ENCODE measurements at regions not wholly inside any gene's neighbourhood (a gene's known extent, or its start where the extent isn't known, plus 50 kb on each side); places are given as distances from the start of the nearest gene placed in this dataset.

DNA sequence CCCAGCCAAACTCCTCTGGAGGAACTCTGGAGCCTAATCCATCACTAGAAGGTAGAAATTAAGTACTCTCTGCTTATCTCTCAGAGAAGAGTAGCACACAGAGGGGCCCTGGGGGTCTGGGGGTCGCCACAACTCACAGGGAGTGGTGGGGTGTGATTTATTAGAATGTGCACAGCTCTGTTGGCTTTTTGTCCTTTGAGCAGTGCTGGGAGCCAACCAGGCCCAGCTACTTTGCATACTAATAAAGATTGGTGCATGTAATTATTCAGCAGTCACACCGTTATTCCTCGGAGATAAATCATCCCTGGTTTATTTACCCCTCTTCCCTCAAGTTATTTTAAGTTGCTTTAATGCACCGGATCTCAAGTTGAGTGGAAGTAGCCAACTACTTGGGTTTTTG is 606.7 kb upstream of the EEF2KMT start:
- DNase-seq: no peak

DNA sequence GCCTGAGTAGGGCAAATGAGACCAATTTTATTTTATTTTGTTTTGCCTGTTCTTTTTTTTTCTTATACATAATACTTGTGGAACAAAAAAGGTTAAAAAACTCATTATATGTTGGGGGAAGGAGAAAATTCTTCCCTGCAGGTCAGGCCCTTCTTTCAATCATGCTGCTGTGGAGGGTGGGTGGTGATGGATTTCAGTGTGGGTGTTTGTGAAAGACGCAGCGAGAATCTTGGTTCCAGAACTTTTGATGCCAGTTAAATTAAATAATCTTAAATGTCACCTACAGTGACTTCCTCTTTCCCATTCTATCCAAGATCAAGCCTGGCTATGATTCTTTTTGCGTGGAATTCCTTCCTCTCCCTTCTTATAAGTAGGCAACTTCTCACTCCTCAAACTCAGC is 595.8 kb upstream of the EEF2KMT start:
- no peak for DNase-seq

DNA sequence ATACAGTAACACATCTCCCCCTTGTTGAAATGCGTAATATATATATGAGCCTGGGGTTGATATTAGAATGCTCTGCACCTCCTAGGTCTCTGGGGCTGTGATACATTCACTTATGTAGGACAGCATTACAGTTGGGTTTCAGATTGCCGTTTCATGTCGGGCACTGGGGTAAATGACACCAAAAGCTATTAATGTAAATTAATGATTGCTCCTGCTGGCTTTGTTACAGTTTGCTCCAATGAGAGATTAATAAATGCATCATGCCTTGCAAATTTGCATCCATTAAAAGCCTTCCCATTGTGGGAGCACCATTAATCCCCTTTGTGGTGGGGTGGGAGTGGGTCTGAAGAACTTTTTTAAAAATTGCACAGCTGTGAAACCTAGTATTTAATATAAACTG is 584.4 kb upstream of the EEF2KMT start:
- no peak for DNase-seq

DNA sequence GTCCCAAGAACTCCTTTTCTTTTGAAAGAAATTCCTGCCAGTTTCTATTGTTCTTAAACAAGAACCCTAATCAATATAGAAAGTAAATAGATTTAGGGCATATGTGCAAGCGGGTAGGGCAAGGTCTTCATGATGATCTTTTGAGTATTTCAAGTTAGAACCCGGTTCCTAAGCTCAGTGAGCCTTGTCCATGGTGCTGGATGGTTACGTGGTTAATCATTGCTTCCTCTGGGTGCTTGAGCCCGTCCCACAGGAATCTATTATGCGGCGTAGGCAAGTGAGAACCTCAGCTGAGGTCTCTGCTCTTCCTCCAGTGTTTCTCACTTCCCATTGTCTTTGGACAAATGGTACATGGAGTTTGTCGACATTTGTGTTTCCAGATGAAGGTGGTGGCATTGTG is 580.8 kb upstream of the EEF2KMT start:
- no peak for DNase-seq

DNA sequence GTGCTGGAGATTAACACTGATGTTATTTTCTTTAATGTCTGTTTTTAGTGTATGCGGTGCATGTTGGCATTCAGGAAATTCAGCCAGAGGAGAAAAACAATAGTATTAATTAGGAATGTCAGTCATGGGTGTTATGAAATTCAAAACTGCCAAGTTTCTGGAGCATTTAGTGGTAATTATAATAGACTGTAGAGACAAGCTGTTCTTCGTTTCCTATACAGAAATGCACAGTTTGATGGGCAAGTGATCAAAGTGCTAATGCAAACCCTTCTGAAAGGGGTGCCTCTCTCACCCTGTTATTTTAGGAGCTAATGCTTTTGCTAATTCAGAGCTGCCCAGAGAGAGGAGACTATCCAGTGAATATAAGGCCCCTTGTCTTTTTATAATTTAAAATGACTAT is 573.8 kb upstream of the EEF2KMT start:
- no peak for DNase-seq

DNA sequence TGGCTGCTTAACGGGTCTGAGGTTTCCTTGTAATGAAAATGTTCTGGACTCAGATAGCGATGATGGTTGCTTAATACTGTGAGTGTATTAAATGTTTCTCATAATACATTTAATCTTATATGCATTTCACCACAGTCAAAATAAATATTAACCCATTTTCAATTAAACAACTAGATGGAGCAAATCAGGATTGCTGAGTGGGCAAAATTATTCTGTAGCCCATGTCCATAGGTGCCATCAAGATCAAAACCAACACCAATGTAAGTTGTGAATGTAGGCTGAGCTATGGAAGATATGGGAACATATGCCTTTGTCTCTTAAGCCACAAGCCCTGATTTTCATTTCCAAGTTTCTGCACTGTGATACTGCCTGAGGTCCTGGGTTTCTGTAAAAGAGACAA is 572.6 kb upstream of the EEF2KMT start:
- no peak for DNase-seq

DNA sequence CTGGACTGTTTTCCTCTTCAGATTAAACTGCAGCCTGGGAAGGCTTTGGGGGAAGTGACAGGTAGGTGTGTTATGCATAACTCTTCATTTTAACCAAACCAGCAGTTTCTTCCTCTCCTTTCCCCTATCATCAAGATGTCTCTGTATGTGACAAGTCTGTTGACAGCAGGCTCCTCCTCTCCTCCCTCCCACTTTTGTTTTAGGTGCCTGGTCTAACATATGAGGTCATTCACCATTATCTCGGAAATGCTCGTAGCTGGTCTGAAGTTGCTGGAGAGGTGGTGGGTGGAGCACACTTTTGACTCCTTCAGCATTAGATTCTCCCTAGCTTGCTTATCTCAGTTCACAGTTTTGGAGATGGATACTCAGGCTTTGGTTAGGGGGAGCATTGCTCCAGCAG is 571.0 kb upstream of the EEF2KMT start:
- no peak for DNase-seq

DNA sequence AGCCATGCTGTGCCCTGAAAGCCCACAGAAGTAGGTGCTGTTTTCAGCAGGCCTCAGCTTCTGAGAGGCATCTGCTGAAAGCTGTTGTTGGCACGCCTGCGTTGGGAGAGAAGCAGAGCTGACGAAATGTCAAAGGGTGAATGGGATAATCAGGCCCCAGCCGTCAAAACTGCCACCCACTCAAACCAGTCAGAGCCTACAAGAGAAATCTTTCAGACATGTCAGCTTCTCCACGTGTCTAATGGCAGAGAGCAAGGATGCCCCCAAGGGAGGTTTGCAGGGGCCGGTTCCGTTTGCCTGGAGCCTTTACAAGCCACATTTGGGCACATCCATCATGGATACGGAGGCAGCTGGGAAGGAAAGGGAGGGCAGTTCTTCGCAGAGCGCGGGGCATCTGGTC is 568.2 kb upstream of the EEF2KMT start:
- no peak for DNase-seq

DNA sequence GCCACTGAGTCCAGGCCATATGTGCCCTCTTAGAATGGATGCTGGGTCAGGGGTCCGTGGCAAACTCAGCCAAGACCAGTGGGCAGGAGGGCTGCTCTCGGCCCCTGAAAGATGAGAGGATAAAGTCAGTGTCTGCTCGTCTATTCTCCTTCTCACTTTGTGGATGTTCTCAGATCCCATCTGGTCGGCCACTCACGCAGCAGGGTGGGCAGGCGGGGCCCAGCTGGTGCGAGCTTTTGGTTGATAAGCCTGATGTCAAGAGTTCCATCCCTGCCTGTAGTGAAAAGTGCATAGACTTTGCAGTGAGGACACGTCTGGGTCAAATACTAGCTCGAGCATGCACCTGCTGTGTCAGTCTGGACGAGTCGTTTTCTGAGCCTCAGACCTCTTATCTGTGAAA is 556.2 kb upstream of the EEF2KMT start:
- DNase-seq: no peak

DNA sequence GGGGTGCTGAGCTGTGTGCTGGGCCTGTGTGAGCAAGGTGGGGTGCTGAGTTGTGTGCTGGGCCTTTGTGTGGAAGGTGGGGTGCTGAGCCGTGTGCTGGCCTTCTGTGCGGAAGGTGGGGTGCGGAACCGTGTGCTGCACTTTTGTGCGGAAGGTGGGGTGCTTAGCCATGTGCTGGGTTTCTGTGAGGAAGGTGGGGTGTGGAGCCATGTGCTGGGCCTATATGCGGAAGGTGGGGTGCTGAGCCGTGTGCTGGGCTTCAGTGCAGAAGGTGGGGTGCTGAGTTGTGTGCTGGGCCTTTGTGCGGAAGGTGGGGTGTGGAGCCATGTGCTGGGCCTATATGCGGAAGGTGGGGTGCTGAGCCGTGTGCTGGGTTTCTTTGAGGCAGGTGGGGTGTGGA is 555.4 kb upstream of the EEF2KMT start:
- DNase-seq: no peak

DNA sequence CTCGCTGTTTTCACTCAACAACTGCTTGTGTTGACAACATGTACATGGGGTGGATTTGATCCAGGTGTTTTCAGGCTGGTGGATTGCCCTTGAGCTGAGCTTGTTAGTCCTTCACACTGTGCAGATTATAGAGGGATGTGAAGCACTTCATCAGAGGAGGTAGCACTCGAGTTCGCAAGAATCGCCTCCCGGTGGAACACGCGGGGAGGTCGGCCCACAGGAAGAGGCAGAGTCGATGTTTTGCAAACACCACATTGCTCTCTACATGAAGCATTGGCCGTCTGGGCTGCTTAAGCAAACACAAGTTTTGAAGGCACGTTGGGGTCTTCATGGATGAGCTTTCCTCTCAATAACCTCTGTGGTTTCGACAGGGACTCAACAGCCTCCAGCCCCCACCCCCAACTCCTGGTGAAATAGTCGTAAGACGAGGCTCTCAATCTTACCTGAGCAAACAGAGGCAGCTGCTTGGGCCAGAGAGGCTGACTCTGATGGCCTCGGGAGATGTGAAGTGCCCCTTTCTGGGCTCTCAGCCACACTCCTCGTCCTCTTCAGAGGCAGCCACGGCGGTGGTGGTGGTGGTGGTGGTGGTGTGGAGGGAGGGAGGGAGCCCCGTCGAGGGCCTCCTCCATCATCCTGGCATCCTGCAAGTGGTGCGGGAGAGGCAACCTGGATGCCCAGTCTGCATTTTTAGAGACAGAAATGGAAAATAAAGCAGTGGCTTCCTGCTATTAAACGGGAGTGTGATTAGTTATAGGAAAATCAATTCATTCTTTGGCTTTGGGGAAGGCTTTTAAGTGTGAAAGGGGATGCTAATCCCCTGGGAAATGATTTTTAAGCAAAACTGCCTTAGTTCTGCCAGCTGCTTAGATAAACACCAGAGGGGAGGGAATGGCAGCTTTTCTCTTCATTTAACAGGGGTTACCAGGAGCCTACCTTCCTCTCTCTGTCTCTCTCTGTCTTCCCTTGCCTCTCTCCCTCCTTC is 552.5 kb upstream of the EEF2KMT start:
- no peak for DNase-seq

DNA sequence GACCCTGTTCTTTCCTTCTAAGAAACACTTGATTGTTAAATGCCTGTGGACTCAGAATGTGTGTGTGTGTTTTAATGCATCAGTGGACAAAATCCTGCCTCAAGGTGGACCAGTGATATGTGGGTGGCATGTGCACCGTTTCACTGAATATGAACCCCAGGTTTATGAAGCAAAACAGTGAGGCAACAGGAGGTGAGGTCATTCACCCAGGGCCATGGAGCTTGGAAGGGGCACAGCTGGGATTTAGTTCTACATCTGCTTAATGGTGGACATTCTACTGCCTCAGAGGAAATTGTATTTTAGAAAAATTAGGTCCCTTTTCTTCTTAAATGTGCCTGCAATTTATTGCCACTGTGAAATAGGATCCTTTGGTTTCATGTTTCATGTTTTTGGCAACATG is 549.5 kb upstream of the EEF2KMT start:
- DNase-seq: no peak

DNA sequence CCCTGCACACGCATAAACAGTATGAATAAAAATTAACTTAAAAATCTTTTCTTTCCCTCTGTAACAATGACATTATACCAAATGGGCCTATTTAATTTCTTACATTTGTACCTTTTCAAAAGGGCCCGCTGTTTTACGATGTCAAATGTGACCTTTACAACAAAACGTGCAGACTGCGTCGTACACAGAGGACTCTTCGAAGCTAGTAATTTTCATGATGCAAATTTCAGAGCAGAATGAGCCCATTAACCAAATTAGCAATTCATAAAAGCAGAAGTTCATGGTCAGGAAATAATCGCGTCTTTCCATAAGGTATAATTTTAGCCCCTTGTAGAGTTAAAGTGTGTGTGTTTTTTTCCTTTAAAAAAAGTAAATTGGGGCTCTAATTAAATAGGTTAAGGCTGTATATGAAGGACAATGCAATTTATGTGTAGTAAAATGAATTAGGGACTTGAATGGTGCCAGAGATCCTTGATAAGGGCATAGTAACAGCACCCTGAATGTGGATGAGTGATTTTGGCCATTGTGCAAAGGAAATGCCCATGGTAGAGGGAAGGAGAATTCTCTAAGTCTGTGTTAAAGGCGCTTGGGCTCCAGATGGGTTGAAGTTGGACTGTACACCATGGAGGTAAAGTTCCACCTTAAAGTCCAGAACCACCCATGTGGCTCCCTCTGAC is 546.4 kb upstream of the EEF2KMT start:
- no peak for DNase-seq

DNA sequence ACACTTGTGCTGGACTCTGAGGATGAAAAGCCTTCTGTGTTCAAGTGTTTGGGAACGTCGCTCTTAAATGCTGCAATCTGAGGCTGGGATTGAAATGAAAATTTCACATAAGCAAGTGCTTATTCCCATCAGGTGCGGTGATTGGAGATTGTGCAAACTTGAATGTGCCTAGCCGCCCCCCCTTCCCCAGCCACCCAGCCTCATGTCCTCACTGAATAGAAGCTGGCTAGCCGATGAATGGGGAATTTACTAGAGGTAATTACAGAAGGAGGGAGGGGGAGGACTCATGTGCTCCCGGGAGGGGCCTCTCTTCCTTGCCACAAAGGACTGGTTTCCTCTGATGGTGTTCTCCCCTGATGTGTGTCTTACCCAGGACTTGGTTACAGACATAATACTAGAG is 544.8 kb upstream of the EEF2KMT start:
- DNase-seq: no peak

DNA sequence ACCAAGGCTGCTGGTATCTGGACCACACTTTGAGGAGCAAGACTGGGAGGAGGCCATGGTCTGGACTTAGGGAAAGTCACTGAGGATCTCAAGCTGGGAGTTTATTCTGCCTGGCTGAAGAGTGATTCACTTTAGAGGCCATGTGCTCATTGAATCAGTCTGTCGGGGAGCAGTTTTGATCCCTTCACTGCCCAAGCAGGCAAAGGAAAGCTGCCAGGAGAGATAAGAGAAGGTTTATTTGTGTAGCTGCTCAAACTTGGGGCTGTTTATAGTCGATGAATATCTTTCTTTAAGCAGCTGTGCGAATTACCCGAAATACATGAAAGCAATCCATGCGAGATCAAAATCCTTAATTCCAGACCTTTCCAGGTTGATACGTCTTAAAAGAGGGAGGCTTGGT is 544.4 kb upstream of the EEF2KMT start:
- DNase-seq: no peak

DNA sequence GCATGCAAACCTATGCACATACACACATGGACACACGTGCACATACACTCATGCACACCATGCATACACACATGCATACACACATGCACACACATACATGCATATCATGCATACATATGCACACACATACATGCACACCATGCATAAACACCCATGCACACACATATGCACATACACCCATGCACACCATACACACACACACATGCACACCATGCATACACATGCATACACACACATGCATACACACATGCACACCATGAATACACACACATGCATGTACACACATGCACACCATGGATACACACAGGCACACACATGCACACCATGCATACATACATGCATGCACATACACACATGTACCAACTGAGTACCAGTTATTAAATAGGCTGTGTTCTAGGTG is 543.3 kb upstream of the EEF2KMT start:
- no peak for DNase-seq

DNA sequence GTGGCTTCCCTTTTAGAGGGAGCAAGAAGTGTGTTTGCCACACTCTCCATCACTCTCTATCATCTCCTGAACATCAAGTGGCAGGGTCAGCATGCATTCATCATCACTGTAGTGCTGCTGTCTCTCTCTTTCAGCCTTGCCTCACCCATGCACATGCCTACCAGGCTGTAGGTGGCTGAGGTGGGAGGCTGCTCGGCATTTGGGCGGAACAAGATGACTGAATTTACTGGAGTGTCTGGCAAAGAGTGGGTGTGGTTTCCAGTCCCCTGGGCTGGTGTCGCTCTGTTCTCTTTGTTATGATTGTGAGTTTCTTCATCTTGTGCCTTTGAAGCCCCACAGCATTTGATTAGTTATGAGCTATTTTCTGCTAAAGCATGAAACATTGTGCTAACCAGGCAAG is 541.9 kb upstream of the EEF2KMT start:
- DNase-seq: no peak

DNA sequence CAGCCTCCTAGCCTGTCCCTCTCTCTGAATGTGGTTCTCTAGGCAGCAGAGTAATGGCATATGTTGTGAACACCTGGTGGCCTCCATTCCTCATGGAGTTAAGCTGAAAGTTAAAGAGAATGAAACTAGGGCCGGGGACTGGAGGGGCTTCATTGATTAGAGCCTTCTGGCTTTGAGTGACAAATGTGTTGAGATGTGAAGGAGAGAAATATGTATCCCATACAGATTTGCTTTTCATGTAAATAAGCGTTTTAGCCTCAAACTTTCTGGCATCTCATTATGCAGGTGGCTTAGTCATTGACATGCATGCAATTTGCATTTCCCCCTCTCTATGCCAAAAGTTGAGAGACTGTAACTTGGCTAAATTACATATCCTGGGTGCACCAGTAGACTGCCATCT is 537.7 kb upstream of the EEF2KMT start:
- DNase-seq: no peak

DNA sequence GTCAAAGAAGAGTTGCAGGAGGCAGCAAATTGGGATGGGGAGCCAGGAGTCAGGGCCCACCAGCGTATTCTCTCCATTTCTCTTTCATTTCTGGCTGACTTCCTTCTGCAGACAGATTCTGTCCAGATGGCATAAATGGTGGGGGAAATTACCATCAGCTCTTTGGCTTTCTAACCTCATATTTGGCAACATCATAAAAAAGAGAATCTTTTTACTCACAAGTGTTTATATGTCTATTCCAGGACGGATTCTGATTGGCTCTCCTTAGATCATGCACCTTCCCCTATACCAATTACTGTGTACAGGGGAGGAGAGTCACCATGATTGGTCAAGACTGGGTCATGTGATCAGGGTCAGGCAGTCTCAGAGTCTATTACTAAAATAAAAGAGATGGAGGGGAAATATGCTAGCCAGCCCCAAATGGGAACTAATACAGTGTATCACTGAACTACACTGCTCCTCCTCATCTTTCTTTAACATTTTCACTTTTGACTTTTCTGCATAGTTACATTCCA is 537.1 kb upstream of the EEF2KMT start:
- no peak for DNase-seq

DNA sequence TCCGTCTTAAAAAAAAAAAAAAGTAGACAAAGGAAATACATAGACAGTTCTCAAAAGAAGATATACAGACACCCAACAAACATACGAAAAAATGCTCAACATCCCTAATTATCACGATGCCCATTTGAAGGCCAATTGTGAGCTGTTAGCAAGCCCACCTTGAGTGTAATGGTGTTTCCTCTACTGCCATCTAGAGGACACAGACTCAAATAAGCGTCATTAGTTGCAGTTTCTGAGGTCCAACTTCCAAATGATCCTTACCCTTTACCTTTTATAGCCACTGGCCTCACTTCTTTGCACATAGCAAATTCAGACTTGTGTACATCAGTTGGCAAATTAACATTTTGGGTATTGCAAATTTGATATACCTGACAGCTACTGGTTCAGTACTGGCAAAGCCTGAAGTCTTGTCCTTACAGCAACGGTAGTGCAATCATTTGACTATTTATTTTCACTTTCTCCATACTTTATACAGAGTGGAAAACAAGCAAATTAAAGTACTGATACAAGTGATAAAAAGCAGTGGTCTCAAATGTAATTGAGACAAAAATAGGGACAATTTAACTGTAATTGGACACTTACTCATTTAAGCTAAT is 536.3 kb upstream of the EEF2KMT start:
- no peak for DNase-seq

DNA sequence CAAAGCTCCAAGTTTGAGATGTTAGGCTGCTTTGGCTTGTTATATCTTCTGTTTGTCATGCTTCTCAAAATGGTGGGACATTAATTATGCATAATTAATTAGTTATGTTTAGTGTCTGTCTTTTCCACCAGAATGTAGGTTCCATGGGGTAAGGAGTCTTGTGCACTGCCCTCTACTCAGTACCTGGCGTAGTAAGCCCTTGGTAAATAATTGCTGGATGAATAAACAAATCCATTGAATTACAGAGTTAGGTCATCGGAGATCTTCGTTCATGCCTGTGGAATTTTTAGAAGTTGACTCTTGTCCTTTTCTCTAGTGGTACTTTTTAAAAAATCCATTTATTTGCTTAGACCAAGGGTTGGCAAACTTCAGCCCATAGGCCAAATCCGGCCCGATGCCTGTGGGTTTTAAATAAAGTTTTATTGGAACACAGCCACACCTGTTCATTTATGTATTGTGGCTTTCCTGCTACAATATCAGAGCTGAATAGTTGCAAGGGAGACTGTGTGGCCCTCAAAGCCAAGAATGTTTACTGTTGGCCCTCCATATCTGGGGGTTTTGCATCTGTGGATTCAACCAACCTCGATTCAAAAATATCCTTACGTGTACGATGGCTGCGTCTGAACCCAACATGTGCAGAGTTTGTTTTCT is 524.8 kb upstream of the EEF2KMT start:
- DNase-seq: no peak

DNA sequence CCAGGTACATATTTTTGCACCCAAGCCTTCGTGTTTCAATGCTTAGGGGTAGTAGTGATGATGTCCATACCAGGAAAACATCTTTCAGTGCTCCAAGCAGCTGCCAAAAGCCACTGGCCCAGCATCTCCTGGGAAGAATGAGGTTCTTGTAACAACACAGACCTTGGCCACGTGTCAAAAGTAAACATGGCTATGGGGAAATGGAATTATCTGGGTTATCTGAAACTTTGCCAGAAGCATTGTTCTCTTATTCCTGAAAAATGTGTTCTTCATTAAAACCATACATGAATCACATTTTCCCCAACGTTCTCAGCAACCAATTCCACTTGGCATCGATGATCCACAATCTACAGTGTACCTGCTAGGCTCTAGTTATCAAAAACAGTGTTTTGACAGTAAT is 524.2 kb upstream of the EEF2KMT start:
- DNase-seq: no peak

DNA sequence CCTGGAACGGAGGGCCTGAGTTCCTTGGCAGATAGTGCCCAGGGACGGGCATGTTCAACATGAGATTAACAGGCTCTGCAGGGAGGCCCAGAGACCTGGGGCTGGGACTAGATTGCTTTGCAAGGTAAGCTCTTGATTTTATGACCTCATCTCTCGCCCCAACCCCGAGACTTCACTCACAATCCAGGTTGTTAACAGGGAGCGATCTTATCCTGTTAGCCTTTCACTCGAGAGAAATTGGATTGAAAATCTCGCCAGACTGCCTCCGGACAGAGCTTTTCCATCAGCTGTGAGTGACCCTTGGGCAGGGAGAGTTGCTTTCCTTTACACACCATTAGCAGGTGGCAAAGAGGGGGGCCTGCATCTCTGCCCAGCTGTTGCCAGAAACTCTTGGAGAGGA is 521.7 kb upstream of the EEF2KMT start:
- no peak for DNase-seq
